Hematopoietic multipotent progenitor cell treated with erythropoietin and hydrocortisone succinate and interleukin-3 and kit ligand, for 8 days (in vitro differentiated cells): ENCODE measurements at regions not wholly inside any gene's neighbourhood (a gene's known extent, or its start where the extent isn't known, plus 50 kb on each side); places are given as distances from the start of the nearest gene placed in this dataset.

Experiments
- DNase-seq: peaks from one replicate; pipeline ENCODE4 v3.0.0-alpha.2; 2015

- DNase-seq: no peak
Measured at GRCh38 chr4:135316266-135316779, 1114.7 kb upstream of the PABPC4L start.

- no peak for DNase-seq
Measured at GRCh38 chr4:135290136-135290535, 1088.5 kb upstream of the PABPC4L start.

GRCh38 chr4:135283934-135284333, 1082.3 kb upstream of the PABPC4L start:
- no peak for DNase-seq

- no peak for DNase-seq
Measured at GRCh38 chr4:135282676-135283075, 1081.1 kb upstream of the PABPC4L start.

GRCh38 chr4:135281230-135281629, 1079.6 kb upstream of the PABPC4L start:
- DNase-seq: no peak

- no peak for DNase-seq
Measured at GRCh38 chr4:135277980-135278315, 1076.4 kb upstream of the PABPC4L start.

GRCh38 chr4:135277068-135277979, 1075.7 kb upstream of the PABPC4L start:
- no peak for DNase-seq

GRCh38 chr4:135274416-135274815, 1072.8 kb upstream of the PABPC4L start:
- no peak for DNase-seq

- DNase-seq: no peak
Measured at GRCh38 chr4:135269125-135269890, 1067.7 kb upstream of the PABPC4L start.

GRCh38 chr4:135268369-135268768, 1066.8 kb upstream of the PABPC4L start:
- DNase-seq: no peak

- no peak for DNase-seq
Measured at GRCh38 chr4:135267148-135267865, 1065.7 kb upstream of the PABPC4L start.

- no peak for DNase-seq
Measured at GRCh38 chr4:135256111-135256510, 1054.5 kb upstream of the PABPC4L start.

GRCh38 chr4:135250040-135250439, 1048.5 kb upstream of the PABPC4L start:
- DNase-seq: no peak

- DNase-seq: no peak
Measured at GRCh38 chr4:135249024-135249423, 1047.4 kb upstream of the PABPC4L start.

GRCh38 chr4:135244696-135245095, 1043.1 kb upstream of the PABPC4L start:
- no peak for DNase-seq

GRCh38 chr4:135244056-135244455, 1042.5 kb upstream of the PABPC4L start:
- DNase-seq: no peak

- no peak for DNase-seq
Measured at GRCh38 chr4:135240796-135241195, 1039.2 kb upstream of the PABPC4L start.

GRCh38 chr4:135239964-135240363, 1038.4 kb upstream of the PABPC4L start:
- DNase-seq: no peak

GRCh38 chr4:135238940-135239339, 1037.4 kb upstream of the PABPC4L start:
- no peak for DNase-seq

GRCh38 chr4:135236048-135236447, 1034.5 kb upstream of the PABPC4L start:
- no peak for DNase-seq

GRCh38 chr4:135227842-135228241, 1026.3 kb upstream of the PABPC4L start:
- no peak for DNase-seq

- no peak for DNase-seq
Measured at GRCh38 chr4:135225551-135225950, 1024.0 kb upstream of the PABPC4L start.

- DNase-seq: no peak
Measured at GRCh38 chr4:135210341-135210740, 1008.8 kb upstream of the PABPC4L start.
